GM21576 (cell line): ENCODE measurements at regions not wholly inside any gene's neighbourhood (a gene's known extent, or its start where the extent isn't known, plus 50 kb on each side); places are given as distances from the start of the nearest gene placed in this dataset.
A peak's percentile ranks its signal among the peaks of the same experiment; 100 is the strongest.

ENCODE experiments used
- ATAC-seq: cut with Tn5 transposase; IDR thresholded peaks from one replicate; pipeline ENCODE4 v1.9.1; 2021; ENCODE audit warnings: mild to moderate bottlenecking, moderate library complexity; ENCODE audit not compliant: unreplicated experiment

DNA sequence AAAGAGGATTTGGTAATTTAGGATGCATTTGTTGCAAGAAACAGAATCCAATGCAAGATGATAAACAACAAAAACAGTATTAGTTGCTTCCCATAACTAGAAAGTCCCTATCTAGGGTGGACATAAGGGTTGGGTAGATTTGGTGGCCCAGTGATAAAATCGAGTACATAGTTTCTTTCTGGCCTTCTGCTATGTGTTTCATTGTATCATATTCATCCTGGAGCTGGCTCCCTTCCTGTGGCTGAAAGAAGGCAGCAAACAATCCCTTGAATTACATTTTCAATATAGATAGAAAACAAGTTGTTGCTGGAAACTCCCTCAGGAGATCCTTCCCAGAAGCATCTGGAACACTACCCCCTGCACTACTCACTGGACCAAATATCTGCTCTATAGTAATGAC lies 135.1 kb downstream of the ID4 start:
- no peak for ATAC-seq

DNA sequence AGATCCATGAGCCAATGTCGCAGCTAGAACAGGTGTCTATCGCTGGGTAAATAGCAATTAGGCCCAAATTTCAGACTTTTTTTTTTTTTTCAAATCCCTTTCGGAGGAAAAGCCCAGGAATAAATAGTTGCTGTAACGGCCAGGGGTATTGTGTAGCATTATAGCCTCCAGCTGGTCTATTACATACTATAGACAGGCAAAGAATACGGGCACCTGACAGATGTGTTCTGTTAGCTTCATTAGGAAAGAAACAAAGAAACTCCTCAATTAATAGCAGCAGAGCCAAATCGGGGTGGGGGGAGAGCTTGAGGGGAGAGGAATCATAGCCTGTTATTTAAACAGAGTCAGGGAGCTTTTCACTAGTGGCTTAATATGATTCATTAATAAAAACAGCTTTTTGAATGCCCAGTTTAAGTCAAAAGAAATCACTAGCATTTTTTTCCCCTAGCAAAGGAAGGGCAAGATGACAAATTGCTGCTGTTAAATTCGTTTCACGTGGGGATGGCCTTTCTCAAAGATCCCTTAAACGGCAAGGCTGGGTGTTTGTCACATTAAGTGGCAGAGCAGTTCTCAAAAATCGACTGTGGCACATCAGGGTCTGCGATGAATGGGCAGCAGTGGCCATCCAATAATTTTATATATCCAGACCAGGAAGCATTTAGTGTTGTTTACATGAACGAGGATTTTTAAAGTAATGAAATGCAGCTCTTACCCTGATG lies 139.4 kb downstream of the ID4 start:
- no peak for ATAC-seq

DNA sequence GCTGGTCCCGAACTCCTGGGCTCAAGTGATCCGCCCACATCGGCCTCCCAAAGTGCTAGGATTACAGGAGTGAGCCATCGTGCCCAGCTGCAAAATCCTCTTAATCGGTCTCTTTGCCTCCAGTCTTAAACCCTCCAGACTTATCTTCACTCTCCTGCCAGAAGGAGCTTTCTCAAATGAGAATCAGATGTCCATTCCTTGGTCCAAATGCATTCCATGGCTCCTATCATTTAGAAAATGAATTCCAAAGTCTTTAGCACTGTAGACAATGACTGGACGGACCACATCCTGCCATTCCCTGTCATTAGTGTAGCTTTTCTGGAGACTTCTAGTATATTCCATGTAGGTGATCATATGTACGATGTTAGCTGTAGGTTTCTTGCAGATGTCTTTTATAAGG lies 141.9 kb downstream of the ID4 start:
- no peak for ATAC-seq

DNA sequence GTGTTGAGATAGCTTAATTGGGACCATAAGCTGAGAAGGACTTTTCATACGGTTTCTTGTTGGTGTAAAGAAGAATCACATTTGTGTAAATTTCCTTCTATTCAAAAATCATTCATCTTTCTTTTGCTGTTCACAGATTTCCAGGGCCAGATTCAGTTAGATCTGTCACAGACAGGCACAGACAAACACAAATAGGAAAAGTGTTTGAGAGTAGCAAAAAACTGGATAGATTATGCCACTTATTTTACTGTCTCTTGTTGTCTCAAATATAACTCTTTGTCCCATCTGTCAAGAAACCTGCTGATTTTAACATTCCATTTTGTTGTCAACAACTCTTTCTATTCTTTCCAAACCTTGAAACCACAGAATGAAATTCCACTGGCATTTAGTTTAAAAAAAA lies 142.8 kb downstream of the ID4 start:
- ATAC-seq, result no peak

DNA sequence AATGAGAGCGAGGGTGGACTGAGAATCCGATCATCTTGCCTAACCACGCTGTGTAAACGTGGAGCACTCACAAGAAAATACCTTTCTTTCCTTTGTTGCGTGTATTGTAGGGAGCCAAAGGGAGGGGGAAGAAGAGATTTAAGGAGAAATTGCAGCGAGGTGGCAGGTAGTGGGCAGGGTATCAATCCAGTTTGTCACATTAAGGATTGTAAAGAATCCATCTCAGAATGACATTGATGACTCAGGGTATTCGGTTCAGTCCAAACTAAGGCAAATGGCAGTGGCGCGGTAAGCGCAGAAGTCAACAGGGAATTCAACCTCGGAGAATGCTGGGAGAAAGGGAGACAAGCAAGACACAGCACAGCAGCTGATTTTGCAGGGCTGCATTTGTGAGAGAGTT lies 146.2 kb downstream of the ID4 start:
- no peak for ATAC-seq

DNA sequence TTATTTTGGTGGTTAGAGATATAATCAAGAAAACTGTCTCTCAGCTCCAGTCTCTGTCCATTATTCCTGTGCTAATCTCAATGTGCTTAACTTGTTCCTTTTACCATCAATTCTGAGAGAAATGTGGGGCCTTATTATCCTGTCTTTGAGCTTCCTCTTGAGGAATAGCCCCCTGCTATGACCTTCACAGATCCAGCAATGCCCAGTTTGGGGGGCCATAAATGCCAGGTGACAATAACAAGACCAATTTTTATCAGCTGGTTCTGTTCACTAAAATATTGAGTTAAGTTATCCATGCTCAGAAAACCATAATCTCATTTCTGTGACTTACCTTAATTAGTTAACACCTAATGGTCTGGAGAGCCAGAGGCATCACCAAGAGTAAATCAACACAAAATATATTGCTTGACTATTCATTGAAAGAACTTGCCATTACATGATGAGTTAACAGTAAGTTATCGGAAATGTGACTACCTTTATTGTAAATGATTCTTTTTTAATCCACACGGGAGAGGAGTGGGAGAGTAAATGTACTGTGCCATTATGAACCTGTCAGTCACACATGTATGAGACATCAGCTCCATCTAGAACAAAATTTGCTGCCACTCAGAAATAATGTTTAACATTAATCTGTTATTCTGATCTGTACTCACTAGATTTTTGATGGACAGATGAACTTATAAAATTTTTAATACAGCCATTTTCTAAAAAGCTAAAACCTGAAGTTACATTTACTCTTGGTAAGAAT lies 149.7 kb downstream of the ID4 start:
- ATAC-seq, result no peak

DNA sequence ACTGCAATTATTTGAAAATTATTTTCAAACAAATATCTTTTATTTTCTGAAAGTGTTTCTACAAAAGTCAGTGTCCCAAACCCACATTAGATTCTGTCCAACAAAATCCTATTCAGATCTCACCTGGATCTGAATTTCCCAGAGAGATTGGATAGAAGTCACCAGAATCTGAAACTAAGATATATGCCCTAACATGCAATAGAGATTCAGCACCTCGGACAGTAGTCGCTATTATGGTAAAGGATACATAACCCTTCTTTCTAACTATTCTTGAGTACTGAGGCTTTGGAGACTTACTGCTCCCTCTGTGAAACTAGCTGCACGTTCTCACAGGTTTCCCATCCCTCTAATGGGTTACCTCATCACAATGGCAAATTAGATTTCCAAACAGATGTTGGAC lies 151.4 kb downstream of the ID4 start:
- ATAC-seq, result no peak

DNA sequence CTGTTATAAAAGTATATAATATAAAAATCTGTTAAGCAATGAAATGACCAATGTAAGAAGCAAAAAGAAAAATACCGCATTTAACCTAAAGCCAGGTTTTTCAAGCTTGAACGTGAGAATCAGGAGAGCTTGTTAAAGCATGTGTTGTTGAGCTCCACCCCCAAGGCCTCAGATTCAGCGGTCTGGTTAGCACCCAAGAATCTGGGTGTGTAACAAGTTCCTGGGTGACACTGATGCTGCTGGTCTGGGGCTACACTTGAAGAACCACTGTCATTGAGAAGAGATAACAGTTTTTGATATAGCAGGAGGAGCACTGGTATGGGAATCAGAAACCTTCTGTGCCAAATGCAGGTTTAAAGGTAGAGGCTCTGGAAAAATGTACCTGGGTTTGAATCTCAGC lies 154.0 kb downstream of the ID4 start:
- ATAC-seq, result no peak

DNA sequence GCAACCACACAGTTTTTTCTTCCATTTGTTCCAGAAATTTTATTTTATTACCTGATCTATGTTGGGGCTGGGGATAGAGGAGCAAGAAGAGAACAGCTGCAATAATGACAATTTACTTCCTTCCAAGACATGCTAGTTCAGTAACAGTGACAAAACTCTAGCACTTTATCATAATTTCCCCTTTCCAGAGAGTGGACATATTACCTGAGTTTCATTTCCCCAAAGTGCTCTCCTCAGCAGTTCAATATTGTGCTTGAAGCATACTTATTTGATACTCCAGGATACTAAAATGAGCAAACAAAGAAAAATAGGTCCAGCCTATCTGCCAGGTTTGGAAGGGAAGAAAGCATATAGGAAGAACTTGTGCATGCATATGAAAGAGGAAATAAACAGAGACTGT lies 157.7 kb downstream of the ID4 start:
- ATAC-seq, result no peak

DNA sequence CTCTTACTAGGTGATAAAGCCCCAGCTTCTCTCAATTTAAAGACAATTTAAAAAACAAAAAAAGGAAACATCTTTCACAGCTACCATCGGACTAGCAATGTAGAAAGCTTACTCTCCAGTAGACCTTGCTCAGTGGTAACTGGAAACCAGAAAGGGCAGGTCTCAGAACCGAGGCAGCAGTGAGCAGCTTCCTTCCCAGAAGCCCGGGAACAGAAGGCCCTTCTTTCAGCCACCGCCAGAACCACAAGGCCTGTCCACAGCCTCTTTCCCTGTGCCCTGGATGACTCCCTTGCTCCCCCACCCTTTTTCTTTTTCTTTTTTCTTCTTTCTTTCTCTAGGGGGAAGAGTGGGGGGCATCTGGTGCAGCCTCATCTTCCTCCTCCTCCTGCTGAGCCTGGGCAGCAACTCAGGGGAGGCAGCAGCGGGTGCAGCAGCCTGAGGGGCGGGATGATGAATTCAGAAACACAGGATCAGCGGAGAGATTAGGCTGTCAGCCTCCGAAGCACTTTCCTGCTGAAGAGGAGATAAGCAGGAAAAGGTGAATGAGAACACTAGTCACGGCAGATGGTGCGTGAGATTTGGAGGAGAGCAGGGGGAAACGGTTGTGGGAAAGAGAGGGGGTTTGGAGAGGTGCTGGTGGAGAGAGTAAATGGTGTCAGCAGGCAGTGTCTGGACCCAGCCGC lies 158.5 kb downstream of the ID4 start:
- ATAC-seq, result no peak

DNA sequence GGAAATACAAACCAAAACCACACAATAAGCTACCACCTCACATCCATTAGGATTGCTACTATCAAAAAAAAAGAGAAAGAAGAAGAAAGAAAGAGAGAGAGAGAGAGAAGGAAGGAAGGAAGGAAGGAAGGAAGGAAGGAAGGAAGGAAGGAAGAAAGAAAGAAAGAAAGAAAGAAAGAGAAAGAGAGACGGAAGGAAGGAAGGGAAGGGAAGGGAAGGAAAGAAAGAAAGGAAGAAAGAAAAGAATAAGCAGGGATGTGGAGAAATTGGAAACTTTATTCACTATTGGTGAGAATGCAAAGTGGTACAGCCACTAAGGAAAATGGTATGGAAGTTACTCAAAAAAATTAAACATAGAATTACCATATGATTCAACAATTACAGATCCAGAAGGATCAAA lies 159.9 kb downstream of the ID4 start:
- ATAC-seq, result no peak

DNA sequence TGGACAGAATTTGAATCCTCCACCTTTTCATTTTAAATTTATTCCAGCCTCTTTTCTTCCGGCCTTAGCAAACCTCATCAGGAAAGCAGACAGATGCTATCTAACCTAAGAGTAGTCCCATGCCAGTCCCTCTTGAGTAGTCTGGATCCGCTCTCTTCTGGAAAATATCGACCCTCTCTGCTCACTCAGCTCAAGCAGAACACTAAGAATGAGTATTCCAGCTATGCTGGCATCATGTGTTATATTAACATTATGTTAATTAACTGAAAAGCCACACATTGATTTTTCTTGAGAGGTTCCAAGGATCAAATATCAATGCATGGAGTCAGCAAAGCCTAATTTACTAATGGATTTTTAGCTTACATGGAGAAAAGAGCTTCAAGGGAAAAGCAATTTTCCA lies 161.4 kb downstream of the ID4 start:
- no peak for ATAC-seq

DNA sequence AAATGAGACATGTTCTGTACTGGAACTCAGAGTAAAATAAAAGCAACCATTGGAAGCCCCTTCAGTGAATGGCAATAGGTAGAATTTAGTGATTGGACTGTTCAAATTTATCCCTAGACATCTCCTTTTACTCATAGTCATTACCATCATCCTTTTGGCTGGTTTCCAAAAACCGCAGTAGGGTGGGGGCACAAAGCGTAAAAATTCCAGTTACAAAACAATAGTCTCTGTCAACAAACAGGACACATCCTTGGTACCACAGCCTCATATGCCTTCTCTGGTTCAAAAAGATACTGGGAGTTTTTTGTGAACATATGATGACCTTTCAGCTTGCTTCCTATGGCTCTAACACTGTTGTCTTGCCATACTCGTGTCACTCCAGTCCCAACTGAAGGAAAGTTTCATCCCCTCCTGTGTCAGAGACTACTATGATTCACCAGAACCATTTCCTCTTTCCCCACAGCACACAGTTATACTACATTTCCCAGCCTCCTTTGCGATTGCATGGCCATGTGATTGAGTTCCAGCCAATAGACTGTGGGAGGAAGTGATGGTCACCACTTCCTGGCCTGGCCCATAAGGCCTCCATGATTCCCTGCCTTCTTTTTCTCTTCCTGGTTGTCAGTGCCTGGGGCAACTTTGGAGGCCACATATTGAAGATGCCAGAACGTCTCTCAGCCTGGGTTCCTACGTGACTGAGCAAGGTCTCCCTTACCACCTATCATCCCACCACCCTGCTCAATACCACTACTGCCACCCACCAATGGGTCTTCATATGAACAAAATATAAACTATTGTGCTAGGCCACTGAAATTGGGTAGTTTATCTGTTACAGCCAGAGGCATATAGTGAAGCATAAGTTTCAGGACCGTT lies 162.4 kb downstream of the ID4 start:
- ATAC-seq, result peak; percentile 95

DNA sequence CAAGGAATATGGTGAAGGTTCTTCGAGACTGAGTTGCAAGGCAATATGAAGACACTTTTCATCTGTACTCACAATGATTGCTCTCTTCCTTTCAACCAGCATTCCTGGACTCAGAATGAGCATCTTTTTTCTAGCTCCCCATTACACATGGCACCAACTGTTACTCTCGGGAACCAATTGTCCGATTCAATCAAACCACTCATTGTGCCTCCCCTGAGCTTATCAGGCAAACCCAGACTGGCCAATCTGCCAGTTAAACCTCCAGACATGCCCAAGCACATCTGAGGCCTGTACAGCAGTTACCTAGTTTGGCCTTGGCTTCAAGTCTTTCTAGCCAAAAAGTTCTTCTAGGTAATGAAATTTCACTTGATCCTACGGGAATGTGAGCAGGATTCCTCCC lies 164.1 kb downstream of the ID4 start:
- no peak for ATAC-seq

DNA sequence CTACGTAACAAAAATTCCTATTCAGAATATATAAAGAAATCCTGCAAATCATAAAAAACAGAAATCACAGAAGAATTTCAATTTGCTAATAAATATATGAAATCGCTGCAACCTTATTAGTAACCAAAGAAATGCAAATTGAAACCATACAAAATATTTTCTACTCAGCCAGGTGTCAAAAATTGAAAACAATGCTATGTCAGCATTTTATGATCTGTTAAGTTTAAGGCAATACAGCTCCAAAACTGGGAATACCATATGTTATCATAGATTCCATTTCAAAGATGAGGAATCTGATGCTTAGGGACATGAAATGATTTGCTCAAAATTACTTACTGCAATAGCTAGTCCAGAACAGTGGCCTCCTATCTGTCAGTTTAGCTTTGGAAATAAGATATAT lies 168.9 kb downstream of the ID4 start:
- no peak for ATAC-seq

DNA sequence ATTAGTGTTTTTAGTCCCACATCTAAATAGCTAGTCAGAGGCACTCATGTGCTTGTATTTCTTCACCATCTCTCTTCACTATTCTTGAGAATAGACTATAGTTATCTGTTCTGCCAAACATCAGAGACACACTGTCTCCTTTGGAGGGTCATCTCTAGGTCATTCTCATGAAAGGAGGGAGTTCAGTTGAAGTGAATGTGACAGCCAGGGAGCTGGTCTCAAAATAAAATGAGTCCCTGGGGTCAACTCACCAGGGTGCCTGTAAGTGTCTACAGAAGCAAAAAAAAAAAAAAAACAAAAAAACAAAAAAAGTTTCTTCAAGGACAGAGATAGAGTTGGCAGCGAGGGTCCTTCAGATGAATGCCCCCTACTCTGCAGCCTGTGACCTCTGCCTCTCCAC lies 171.0 kb downstream of the ID4 start:
- no peak for ATAC-seq

DNA sequence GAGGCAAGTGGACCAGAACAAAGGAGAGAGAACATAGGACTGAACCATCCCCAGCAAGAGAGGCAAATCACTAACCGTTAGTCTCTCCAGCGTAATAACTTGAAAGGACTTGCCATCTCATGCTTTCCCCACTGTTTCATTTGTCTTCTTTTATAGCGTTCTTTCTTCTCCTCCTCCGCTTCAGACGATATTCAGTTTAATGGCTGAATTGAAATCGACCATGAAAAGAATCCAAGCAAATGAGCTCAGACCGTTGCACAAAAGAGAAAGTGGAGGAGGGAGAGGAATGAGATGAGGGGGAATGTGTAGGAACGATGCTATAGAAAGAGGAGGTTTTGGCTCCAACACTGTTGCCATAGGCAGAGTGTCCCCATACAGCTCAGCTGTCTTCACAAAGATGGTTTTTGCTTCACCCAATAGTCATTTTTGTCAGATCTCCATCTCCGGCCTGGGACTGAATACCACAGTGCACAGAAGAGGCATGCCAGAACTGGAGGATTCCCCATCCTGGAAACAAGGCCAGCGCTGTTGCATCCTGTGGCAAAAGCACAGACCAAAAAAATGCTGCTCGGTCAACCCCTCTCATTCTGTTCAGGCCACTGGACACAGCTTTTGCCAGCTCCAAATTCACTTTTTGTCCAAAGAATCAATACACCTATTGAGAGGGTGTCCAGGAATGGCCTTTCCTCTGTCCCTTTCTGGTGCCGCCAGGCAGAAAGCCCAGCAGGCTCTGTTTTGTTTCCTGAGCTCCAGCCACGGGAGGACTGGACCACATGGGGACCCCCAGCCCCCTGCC lies 176.1 kb downstream of the ID4 start:
- ATAC-seq, result no peak

DNA sequence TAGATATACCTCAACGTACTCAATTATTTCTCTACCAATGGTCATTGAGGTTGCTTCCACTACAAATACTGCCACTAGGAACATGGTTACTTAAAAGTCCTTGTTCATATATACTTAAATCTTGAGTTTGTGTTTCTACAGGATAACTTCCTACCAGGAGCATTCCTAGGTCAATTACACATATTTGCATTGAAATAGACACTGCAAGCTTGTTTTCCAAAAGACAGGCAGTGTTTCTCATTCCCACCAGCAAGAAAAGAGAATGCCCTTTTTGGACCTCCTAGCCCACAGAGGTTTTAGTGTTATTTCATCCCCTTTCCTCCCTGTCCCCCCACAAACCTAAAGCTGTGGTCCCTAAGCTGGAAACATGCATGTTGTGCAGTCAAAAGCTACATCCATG lies 177.3 kb downstream of the ID4 start:
- ATAC-seq, result no peak

DNA sequence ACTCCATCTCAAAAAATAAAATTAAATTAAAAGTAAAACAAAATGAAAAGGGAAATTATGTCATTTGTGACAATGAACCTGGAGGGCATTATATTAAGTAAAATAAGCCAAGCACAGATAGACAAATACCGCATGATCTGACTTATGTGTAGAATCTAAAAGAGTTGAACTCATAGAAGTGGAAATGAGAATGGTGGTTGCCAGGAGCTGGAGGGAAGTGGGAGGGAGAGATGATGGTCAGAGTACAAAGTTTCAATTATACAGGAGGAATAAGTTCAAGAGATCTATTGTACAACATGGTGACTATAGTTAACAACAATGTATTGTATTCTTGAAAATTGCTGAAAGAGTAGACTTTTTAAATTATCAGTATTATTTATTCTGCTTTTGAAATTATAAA lies 183.4 kb downstream of the ID4 start:
- no peak for ATAC-seq

DNA sequence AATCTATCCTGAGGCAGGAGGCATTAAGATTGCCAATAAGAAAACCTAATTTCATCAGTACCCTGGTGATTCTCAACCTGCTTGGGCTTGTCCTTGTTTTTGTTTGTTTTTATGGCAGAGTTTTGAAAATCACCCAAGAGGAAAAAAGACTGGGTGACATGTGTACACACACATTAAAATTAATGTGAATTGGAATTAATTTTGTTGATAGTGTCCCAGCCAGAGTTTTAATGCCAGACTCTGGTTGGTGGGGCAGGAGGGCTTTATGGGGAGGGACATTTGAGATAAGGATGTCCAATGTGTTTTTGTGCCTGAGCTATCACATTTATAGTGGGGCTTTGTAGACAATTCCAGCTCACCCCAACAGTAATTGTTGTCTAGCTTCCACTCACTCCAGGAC lies 184.6 kb downstream of the ID4 start:
- ATAC-seq, result no peak
